PC-9 (cell line): ENCODE measurements at regions not wholly inside any gene's neighbourhood (a gene's known extent, or its start where the extent isn't known, plus 50 kb on each side); places are given as distances from the start of the nearest gene placed in this dataset.

Source experiments
- BruUV-seq: library from RNA; stranded (reverse); fragments of 400-500 nt; replicated peaks from 2 replicates; lab custom pipeline; 2021; lab: Mats Ljungman, UMichigan
- CTCF ChIA-PET: fragments of 300-600 bp; sonication (Branson Sonifier 250); formaldehyde crosslinking; loops from one replicate; lab custom pipeline; 2022; ENCODE audit warnings: antibody characterized with exemption; lab: Charles Lee
- POLR2A ChIA-PET: fragments of 300-600 bp; sonication (Branson Sonifier 250); formaldehyde crosslinking; loops from one replicate; lab custom pipeline; 2022; ENCODE audit warnings: antibody characterized with exemption; ENCODE audit not compliant: unreplicated experiment; lab: Charles Lee
- DNase-seq, 2 experiments: peaks; one replicate each; pipeline versions ENCODE4 v3.0.0 to v3.0.0-alpha.2; 2015 to 2022; ENCODE audit warnings: mixed read lengths in 1 of 2
- H2AFZ ChIP-seq: fragments of 200-600 bp; sonication (generic); 2 replicates; pipeline ENCODE4 v1.8.1; 2017; ENCODE audit warnings: antibody characterized with exemption
- H3F3A ChIP-seq: fragments of 200-600 bp; sonication (generic); 2 replicates; pipeline ENCODE4 v1.8.1; 2017; ENCODE audit warnings: antibody characterized with exemption, mild to moderate bottlenecking, low read depth; ENCODE audit not compliant: insufficient read depth
- H3K27ac ChIP-seq: fragments of 200-600 bp; sonication (generic); 2 replicates; pipeline ENCODE4 v1.6.1; 2016; ENCODE audit warnings: mixed run types
- H3K27me3 ChIP-seq: fragments of 200-600 bp; sonication (generic); 2 replicates; pipeline ENCODE4 v1.6.1; 2016; ENCODE audit warnings: low read depth, mixed run types; ENCODE audit not compliant: insufficient read depth
- H3K36me3 ChIP-seq: fragments of 200-600 bp; sonication (generic); 2 replicates; pipeline ENCODE4 v1.6.1; 2016; ENCODE audit warnings: low read depth, mixed run types
- H3K4me1 ChIP-seq: fragments of 200-600 bp; sonication (generic); replicated peaks from 2 replicates; pipeline ENCODE4 v1.6.1; 2016; ENCODE audit warnings: mixed run types; ENCODE audit not compliant: insufficient read depth
- H3K4me2 ChIP-seq: fragments of 200-600 bp; sonication (generic); 2 replicates; pipeline ENCODE4 v1.6.1; 2017; ENCODE audit warnings: mixed run types
- H3K4me3 ChIP-seq: fragments of 200-600 bp; sonication (generic); 2 replicates; pipeline ENCODE4 v1.6.1; 2016; ENCODE audit warnings: mixed run types
- H3K79me2 ChIP-seq: fragments of 200-600 bp; sonication (generic); 2 replicates; pipeline ENCODE4 v1.6.1; 2017; ENCODE audit warnings: low read depth, mixed run types
- H3K9me2 ChIP-seq: fragments of 200-600 bp; sonication (generic); 2 replicates; pipeline ENCODE4 v1.8.1; 2017; ENCODE audit warnings: mild to moderate bottlenecking; ENCODE audit not compliant: insufficient read depth
- H3K9me3 ChIP-seq: fragments of 200-600 bp; sonication (generic); 2 replicates; pipeline ENCODE4 v1.8.1; 2016; ENCODE audit warnings: low read depth; ENCODE audit not compliant: insufficient read depth
- H4K20me1 ChIP-seq: fragments of 200-600 bp; sonication (generic); 2 replicates; pipeline ENCODE4 v1.8.1; 2017; ENCODE audit not compliant: insufficient read depth
- EZH2 ChIP-seq: fragments of 200-600 bp; sonication (generic); IDR thresholded peaks from 2 replicates; pipeline ENCODE4 v1.8.0; 2017; ENCODE audit warnings: antibody characterized with exemption, low read depth
- intact Hi-C: fragments of 100-400 bp; cut with micrococcal nuclease; formaldehyde crosslinking; loops from one replicate; pipeline ENCODE4 v1.10.0; 2022; ENCODE audit not compliant: unreplicated experiment
- TF ChIP-seq, protein P1 (sequence below): fragments of 200-600 bp; sonication (generic); conservative IDR thresholded peaks from 2 replicates; pipeline ENCODE4 v1.6.1; 2017; ENCODE audit warnings: mixed run types, antibody characterized with exemption, mild to moderate bottlenecking, moderate library complexity

DNA sequence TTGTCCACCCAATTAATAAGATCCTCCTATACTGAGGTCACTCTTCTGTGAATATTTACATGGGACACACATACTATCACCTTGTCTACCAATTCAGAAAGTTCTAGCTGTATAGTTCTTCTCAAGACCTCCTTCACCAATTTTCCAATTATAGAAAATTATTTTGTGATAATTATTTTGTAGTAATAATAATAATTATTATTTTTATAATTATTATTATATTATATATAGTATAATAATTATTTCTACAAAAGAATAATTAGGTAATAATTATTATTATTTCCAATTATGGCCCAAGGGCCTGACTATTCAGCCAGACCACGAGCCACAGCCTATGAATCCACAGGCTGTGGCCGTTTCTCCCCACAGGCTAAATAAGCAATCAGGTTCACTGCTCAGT, 164.1 kb upstream of the IGSF21 start:
- Histone ChIP-seq H3K36me3 (no peaks in the 10 kb centered on the region), H3K4me1 (no peaks in the 10 kb centered on the region), H3F3A (no peaks in the 10 kb centered on the region), H3K9me2 (no peaks in the 10 kb centered on the region), H3K4me2 (no peak overlapping the region), H3K27me3 (peaks cover 11% of the 10 kb centered on the region; the same call in 1 of the 2 replicates), H4K20me1 (no peaks in the 10 kb centered on the region), H3K9me3 (no peaks in the 10 kb centered on the region), H2AFZ (no peak overlapping the region), H3K27ac (no peak overlapping the region), H3K4me3 (no peak overlapping the region), H3K79me2 (no peaks in the 10 kb centered on the region)
- ChIA-PET POLR2A (no interaction called here), CTCF (no interaction called here)
- no peak for DNase-seq
- BruUV-seq: no TSS peak
- TF ChIP-seq EZH2: no peak
- TF ChIP-seq, protein P1, sequence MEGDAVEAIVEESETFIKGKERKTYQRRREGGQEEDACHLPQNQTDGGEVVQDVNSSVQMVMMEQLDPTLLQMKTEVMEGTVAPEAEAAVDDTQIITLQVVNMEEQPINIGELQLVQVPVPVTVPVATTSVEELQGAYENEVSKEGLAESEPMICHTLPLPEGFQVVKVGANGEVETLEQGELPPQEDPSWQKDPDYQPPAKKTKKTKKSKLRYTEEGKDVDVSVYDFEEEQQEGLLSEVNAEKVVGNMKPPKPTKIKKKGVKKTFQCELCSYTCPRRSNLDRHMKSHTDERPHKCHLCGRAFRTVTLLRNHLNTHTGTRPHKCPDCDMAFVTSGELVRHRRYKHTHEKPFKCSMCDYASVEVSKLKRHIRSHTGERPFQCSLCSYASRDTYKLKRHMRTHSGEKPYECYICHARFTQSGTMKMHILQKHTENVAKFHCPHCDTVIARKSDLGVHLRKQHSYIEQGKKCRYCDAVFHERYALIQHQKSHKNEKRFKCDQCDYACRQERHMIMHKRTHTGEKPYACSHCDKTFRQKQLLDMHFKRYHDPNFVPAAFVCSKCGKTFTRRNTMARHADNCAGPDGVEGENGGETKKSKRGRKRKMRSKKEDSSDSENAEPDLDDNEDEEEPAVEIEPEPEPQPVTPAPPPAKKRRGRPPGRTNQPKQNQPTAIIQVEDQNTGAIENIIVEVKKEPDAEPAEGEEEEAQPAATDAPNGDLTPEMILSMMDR: no peak
- intact Hi-C loops: no loop called here

DNA sequence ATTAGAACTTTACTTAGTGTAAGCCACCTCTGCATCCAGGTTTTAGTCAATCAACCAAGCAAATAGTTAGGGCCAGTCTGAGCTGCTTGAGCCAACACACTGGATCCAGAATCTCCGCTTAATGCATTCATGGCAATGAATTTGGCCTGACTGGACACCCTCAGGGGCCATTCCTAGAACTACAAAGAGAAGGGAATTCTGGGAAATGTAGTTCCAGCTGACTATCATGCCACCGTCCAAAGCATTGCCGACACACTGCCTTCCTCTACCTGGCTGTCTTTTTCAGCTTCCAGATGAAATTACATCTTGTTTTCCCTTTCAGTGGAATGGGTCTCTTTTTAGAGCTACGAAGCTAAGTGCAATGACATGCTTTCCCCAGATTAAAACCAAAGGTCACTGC, 163.0 kb upstream of the IGSF21 start:
- intact Hi-C loops: no loop called here
- POLR2A ChIA-PET: no interaction called here
- Histone ChIP-seq H3F3A (no peaks in the 10 kb centered on the region), H3K4me1 (no peaks in the 10 kb centered on the region), H4K20me1 (no peaks in the 10 kb centered on the region), H3K4me2 (no peak overlapping the region), H3K27ac (no peak overlapping the region), H3K36me3 (no peaks in the 10 kb centered on the region), H3K9me2 (no peaks in the 10 kb centered on the region), H3K79me2 (no peaks in the 10 kb centered on the region), H3K9me3 (no peaks in the 10 kb centered on the region), H2AFZ (no peak overlapping the region), H3K27me3 (peaks cover 18% of the 10 kb centered on the region; the same call in 1 of the 2 replicates), H3K4me3 (no peak overlapping the region)
- no TSS peak for BruUV-seq
- TF ChIP-seq, protein P1: no peak
- no peak for TF ChIP-seq EZH2
- DNase-seq: no peak
- CTCF ChIA-PET: no interaction called here

DNA sequence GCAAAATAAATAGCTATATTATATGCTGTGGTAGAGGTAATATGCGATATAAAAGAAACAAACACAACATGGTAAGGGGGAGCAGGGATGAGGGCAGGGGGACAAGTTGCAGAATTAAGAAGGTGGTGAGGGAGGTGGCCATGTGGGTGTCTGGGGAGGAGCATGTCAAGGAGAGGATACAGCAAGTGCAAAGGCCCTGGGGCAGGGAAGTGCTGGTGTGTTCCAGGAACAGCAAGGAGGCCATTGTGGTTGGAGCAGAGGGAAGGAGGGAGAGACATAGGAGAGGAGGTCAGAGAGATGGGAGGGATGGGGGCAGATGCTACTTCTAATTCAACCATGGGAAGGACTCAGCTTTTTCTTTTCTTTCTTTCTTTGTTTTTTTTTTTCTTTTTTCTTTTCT, 161.2 kb upstream of the IGSF21 start:
- no peaks in the 10 kb centered on the region for H3F3A ChIP-seq
- no peak overlapping the region for H3K4me3 ChIP-seq
- BruUV-seq: no TSS peak
- no peaks in the 10 kb centered on the region for H4K20me1 ChIP-seq
- no peak overlapping the region for H3K4me2 ChIP-seq
- H3K9me3 ChIP-seq: no peaks in the 10 kb centered on the region
- H3K9me2 ChIP-seq: no peaks in the 10 kb centered on the region
- H3K27me3 ChIP-seq: peaks cover 30% of the 10 kb centered on the region
- intact Hi-C loops: no loop called here
- H3K4me1 ChIP-seq: no peaks in the 10 kb centered on the region
- CTCF ChIA-PET: no interaction called here
- POLR2A ChIA-PET: interaction anchor here (0.6 kb wide), 1 partner anchor 56 kb away, joined by 16 read pairs; no protein-coding TSS in a partner anchor
- no peak overlapping the region for H2AFZ ChIP-seq
- no peak for DNase-seq
- no peaks in the 10 kb centered on the region for H3K79me2 ChIP-seq
- no peaks in the 10 kb centered on the region for H3K36me3 ChIP-seq
- TF ChIP-seq EZH2: no peak
- H3K27ac ChIP-seq: no peak overlapping the region

DNA sequence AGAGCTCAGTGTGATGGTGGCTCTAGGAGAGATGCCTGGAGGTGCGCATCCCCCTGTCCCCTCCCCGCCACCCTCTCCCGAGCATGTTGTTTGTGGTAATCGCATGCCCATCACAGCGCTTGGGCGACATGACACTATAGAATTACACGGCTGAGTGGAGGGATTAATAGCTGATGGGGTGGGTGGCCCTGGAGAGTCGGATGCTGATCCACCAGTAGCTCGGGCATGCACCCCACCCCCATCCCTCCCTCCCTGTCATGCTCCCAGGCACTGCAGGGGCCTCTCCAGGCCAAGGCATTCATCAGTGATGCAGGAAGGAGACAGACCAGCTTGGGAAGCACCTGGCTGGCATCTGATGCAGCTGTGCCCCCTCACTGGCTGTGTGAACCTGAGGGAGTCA, 159.0 kb upstream of the IGSF21 start:
- DNase-seq: no peak
- no peak overlapping the region for H2AFZ ChIP-seq
- no peak overlapping the region for H3K4me2 ChIP-seq
- CTCF ChIA-PET: no interaction called here
- peaks cover 51% of the 10 kb centered on the region for H3K27me3 ChIP-seq
- no peak overlapping the region for H3K27ac ChIP-seq
- no peaks in the 10 kb centered on the region for H3K79me2 ChIP-seq
- intact Hi-C loops: no loop called here
- no peak overlapping the region for H3K4me3 ChIP-seq
- no peaks in the 10 kb centered on the region for H4K20me1 ChIP-seq
- H3K4me1 ChIP-seq: no peaks in the 10 kb centered on the region
- no peaks in the 10 kb centered on the region for H3K36me3 ChIP-seq
- TF ChIP-seq, protein P1: no peak
- no peak for TF ChIP-seq EZH2
- H3F3A ChIP-seq: no peaks in the 10 kb centered on the region
- no peaks in the 10 kb centered on the region for H3K9me3 ChIP-seq
- BruUV-seq: no TSS peak
- H3K9me2 ChIP-seq: no peaks in the 10 kb centered on the region
- POLR2A ChIA-PET: no interaction called here
